ENCODE measurements at regions not wholly inside any gene's neighbourhood (a gene's known extent, or its start where the extent isn't known, plus 50 kb on each side); places are given as distances from the start of the nearest gene placed in this dataset.
"Not testable (repeated sequence)": the region's sequence is repeated elsewhere in the genome, so short reads cannot be mapped to it uniquely, and the experiment has no call there.

- Mint-ChIP-seq H3K36me3 (ENCODE audit: insufficient read depth) (no peaks in the 10 kb centered on the region), H3K4me1 (ENCODE audit: low read depth) (peaks cover 16% of the 10 kb centered on the region), H3K9me3 (ENCODE audit: low read depth) (no peaks in the 10 kb centered on the region), H3K27me3 (peaks cover 3% of the 10 kb centered on the region), H3K4me3 (ENCODE audit: low read depth) (no peak overlapping the region), H3K27ac (no peak overlapping the region)
- DNase-seq (ENCODE audit: low spot score, unreplicated experiment), result no peak
- no peak for TF ChIP-seq CTCF (IDR thresholded peaks at IDR 0.05; ENCODE audit: unreplicated experiment)
These were observed 99.4 kb downstream of the LUZP4 start for GRCh38 chrX:115388879-115389278.

DNA sequence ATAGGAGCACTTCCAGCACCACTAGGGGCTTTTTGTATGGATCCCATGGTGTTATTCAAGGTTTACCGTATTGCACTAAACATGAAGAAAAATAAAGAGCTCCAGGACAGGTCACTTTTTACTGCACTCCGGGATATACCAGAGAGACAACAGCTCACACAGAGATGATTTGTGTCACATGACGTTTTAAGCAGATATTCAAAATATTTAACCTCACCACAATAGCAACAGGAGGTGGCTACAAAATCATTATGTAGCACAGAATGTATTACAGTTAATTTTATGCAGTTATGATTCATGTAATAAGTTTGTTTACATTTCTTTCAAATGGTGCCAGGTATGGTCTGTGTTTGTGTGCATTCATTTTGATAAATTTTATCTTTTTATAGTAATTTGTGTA, 100.6 kb downstream of the LUZP4 start:
- DNase-seq (ENCODE audit: low spot score, unreplicated experiment), result no peak
- no peaks in the 10 kb centered on the region for H3K9me3 Mint-ChIP-seq (ENCODE audit: low read depth)
- TF ChIP-seq CTCF (IDR thresholded peaks at IDR 0.05; ENCODE audit: unreplicated experiment), result no peak
- H3K4me1 Mint-ChIP-seq (ENCODE audit: low read depth), result peaks cover 16% of the 10 kb centered on the region
- H3K36me3 Mint-ChIP-seq (ENCODE audit: insufficient read depth), result no peaks in the 10 kb centered on the region
- no peaks in the 10 kb centered on the region for H3K27me3 Mint-ChIP-seq
- H3K4me3 Mint-ChIP-seq (ENCODE audit: low read depth), result no peak overlapping the region
- no peak overlapping the region for H3K27ac Mint-ChIP-seq

DNA sequence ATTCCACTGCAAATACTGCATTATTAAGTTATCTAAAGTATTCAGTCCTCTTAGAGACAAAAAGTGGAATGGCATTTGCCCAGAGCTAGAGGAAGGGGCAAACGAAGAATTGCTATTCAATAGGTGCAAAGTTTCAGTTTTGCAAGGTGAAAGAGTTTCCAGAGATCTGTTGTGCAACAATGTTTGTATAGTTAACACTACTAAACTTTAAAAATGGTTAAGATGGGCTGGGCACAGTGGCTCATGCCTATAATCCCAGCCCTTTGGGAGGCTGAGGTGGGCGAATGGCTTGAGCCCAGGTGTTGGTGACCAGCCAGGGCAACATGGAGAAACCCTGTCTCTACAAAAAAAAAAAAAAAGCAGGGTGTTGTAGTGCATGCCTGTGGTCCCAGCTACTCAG, 102.5 kb downstream of the LUZP4 start:
- Mint-ChIP-seq H3K4me3 (ENCODE audit: low read depth) (no peak overlapping the region), H3K27ac (no peak overlapping the region), H3K4me1 (ENCODE audit: low read depth) (peaks cover 16% of the 10 kb centered on the region), H3K9me3 (ENCODE audit: low read depth) (no peaks in the 10 kb centered on the region), H3K36me3 (ENCODE audit: insufficient read depth) (no peaks in the 10 kb centered on the region), H3K27me3 (no peaks in the 10 kb centered on the region)
- no peak for TF ChIP-seq CTCF (IDR thresholded peaks at IDR 0.05; ENCODE audit: unreplicated experiment)
- DNase-seq (ENCODE audit: low spot score, unreplicated experiment), result no peak

- Mint-ChIP-seq H3K36me3 (ENCODE audit: insufficient read depth) (no peaks in the 10 kb centered on the region), H3K27me3 (no peaks in the 10 kb centered on the region), H3K4me3 (ENCODE audit: low read depth) (no peak overlapping the region), H3K9me3 (ENCODE audit: low read depth) (peaks cover 1% of the 10 kb centered on the region), H3K4me1 (ENCODE audit: low read depth) (peaks cover 16% of the 10 kb centered on the region), H3K27ac (peak overlapping the region; percentile 9)
- no peak for TF ChIP-seq CTCF (IDR thresholded peaks at IDR 0.05; ENCODE audit: unreplicated experiment)
- no peak for DNase-seq (ENCODE audit: low spot score, unreplicated experiment)
These were observed 103.4 kb downstream of the LUZP4 start for GRCh38 chrX:115392871-115393270.

GRCh38 chrX:115393271-115393670, 103.8 kb downstream of the LUZP4 start:
- H3K36me3 Mint-ChIP-seq (ENCODE audit: insufficient read depth), result no peaks in the 10 kb centered on the region
- no peak overlapping the region for H3K4me3 Mint-ChIP-seq (ENCODE audit: low read depth)
- H3K27ac Mint-ChIP-seq, result peak overlapping the region; percentile 91
- no peak for DNase-seq (ENCODE audit: low spot score, unreplicated experiment)
- H3K9me3 Mint-ChIP-seq (ENCODE audit: low read depth), result peaks cover 3% of the 10 kb centered on the region
- no peak for TF ChIP-seq CTCF (IDR thresholded peaks at IDR 0.05; ENCODE audit: unreplicated experiment)
- H3K27me3 Mint-ChIP-seq, result no peaks in the 10 kb centered on the region
- H3K4me1 Mint-ChIP-seq (ENCODE audit: low read depth), result peaks cover 14% of the 10 kb centered on the region

- H3K4me3 Mint-ChIP-seq (ENCODE audit: low read depth); H3K27me3 Mint-ChIP-seq; H3K27ac Mint-ChIP-seq; H3K9me3 Mint-ChIP-seq (ENCODE audit: low read depth); DNase-seq (ENCODE audit: low spot score, unreplicated experiment); H3K36me3 Mint-ChIP-seq (ENCODE audit: insufficient read depth): not testable (repeated sequence)
- H3K4me1 Mint-ChIP-seq (ENCODE audit: low read depth), result peaks cover 17% of the 10 kb centered on the region
These were observed 105.3 kb downstream of the LUZP4 start for GRCh38 chrX:115394806-115395205.
